Fibroblast of mammary gland (primary cell): ENCODE measurements at regions not wholly inside any gene's neighbourhood (a gene's known extent, or its start where the extent isn't known, plus 50 kb on each side); places are given as distances from the start of the nearest gene placed in this dataset.

Experiments used
- DNase-seq: peaks from one replicate; pipeline ENCODE4 v3.0.0-alpha.2; 2010; ENCODE audit warnings: low read depth
- H3K4me3 ChIP-seq: 2 replicates; pipeline ENCODE4 v1.5.1; 2011; ENCODE audit warnings: low read depth, mild to moderate bottlenecking, low read length, moderate library complexity; ENCODE audit not compliant: control insufficient read depth
- CTCF ChIP-seq: conservative IDR thresholded peaks from 2 replicates; pipeline ENCODE4 v1.5.1; 2011; ENCODE audit warnings: low read depth, low read length, inconsistent platforms; ENCODE audit not compliant: control insufficient read depth, insufficient read depth

- H3K4me3 ChIP-seq = no peak overlapping the region
- TF ChIP-seq CTCF = no peak
- DNase-seq = no peak
These were observed 80.0 kb upstream of the CTNND2 start for GRCh38 chr5:11984196-11984595.

- no peak for TF ChIP-seq CTCF
- H3K4me3 ChIP-seq = no peak overlapping the region
- no peak for DNase-seq
These were observed 77.7 kb upstream of the CTNND2 start for GRCh38 chr5:11981986-11982385.

- TF ChIP-seq CTCF = no peak
- no peak for DNase-seq
- no peak overlapping the region for H3K4me3 ChIP-seq
These were observed 73.7 kb upstream of the CTNND2 start for GRCh38 chr5:11977904-11978303.

- no peak for DNase-seq
- no peak for TF ChIP-seq CTCF
- H3K4me3 ChIP-seq = no peak overlapping the region
These were observed 69.2 kb upstream of the CTNND2 start for GRCh38 chr5:11973469-11973868.

- TF ChIP-seq CTCF = no peak
- H3K4me3 ChIP-seq = no peak overlapping the region
- DNase-seq = no peak
These were observed 59.0 kb upstream of the CTNND2 start for GRCh38 chr5:11963227-11963626.

- no peak for TF ChIP-seq CTCF
- no peak for DNase-seq
- H3K4me3 ChIP-seq = no peak overlapping the region
These were observed 57.9 kb upstream of the CTNND2 start for GRCh38 chr5:11962122-11962521.

GRCh38 chr5:11958321-11958720, 54.1 kb upstream of the CTNND2 start:
- H3K4me3 ChIP-seq = no peak overlapping the region
- TF ChIP-seq CTCF = no peak
- no peak for DNase-seq
